ENCODE measurements at regions not wholly inside any gene's neighbourhood (a gene's known extent, or its start where the extent isn't known, plus 50 kb on each side); places are given as distances from the start of the nearest gene placed in this dataset.

GRCh38 chr7:85586091-85586490 is 399.2 kb upstream of the SEMA3D start:
- TF ChIP-seq POLR2A (IDR thresholded peaks at IDR 0.05; ENCODE audit: control extremely low read depth in 1 of 2, low read depth in 2 of 2, low read length in 2 of 2) (no peak), KDM5A (IDR thresholded peaks at IDR 0.05; ENCODE audit: low read length) (no peak), CTCF (IDR thresholded peaks at IDR 0.05; ENCODE audit: control extremely low read depth in 1 of 3, insufficient read depth in 1 of 3, low read depth in 1 of 3, low read length in 3 of 3) (no peak), EZH2 (IDR thresholded peaks at IDR 0.05; ENCODE audit: low read depth, low read length, severe bottlenecking) (no peak), SUZ12 (IDR thresholded peaks at IDR 0.05; ENCODE audit: low read length) (no peak), RAD21 (IDR thresholded peaks at IDR 0.05 in 1 of 2, conservative IDR thresholded peaks at IDR 0.05 in 1 of 2; ENCODE audit: low read depth in 2 of 2, low read length in 2 of 2) (no peak), HDAC6 (IDR thresholded peaks at IDR 0.05; ENCODE audit: low read depth, low read length) (no peak), BCL11A (IDR thresholded peaks at IDR 0.05; ENCODE audit: low read depth in 2 of 2, low read length in 2 of 2) (no peak)

All from H1 (cell line).